WTC11 (cell line): ENCODE measurements at regions not wholly inside any gene's neighbourhood (a gene's known extent, or its start where the extent isn't known, plus 50 kb on each side); places are given as distances from the start of the nearest gene placed in this dataset.

Source experiments
- CREB1 ChIP-seq: sonication (generic); formaldehyde crosslinking; IDR thresholded peaks from 2 replicates; pipeline ENCODE4 v1.8.0; 2023; ENCODE audit warnings: mild to moderate bottlenecking, missing genetic modification reagents
- E2F1 ChIP-seq: sonication (generic); formaldehyde crosslinking; IDR thresholded peaks from 2 replicates; pipeline ENCODE4 v1.8.0; 2022; ENCODE audit warnings: mild to moderate bottlenecking, missing genetic modification reagents
- JAZF1 ChIP-seq: fragments of 250-450 bp; sonication (Bioruptor Pico); IDR thresholded peaks from 2 replicates; pipeline ENCODE4 v1.9.0; 2021; ENCODE audit warnings: moderate library complexity, mild to moderate bottlenecking, inconsistent platforms
- MXD4 ChIP-seq: fragments of 250-450 bp; sonication (Bioruptor Pico); IDR thresholded peaks from 2 replicates; pipeline ENCODE4 v1.8.0; 2021; ENCODE audit warnings: mild to moderate bottlenecking, moderate library complexity, borderline replicate concordance
- RORB ChIP-seq: fragments of 250-450 bp; sonication (Bioruptor Pico); IDR thresholded peaks from 2 replicates; pipeline ENCODE4 v1.9.0; 2021; ENCODE audit warnings: mild to moderate bottlenecking
- STAT6 ChIP-seq: sonication (generic); formaldehyde crosslinking; conservative IDR thresholded peaks from 2 replicates; pipeline ENCODE4 v1.8.1; 2023; ENCODE audit warnings: mild to moderate bottlenecking, low read depth, missing genetic modification reagents, moderate library complexity
- ZNF219 ChIP-seq: sonication (generic); formaldehyde crosslinking; IDR thresholded peaks from 2 replicates; pipeline ENCODE4 v1.8.0; 2023; ENCODE audit warnings: missing genetic modification reagents, mild to moderate bottlenecking, borderline replicate concordance
- TF ChIP-seq, protein P1 (sequence below): fragments of 200-600 bp; IDR thresholded peaks from 2 replicates; pipeline ENCODE4 v1.8.0; 2022; ENCODE audit warnings: antibody characterized with exemption
- TF ChIP-seq, protein P2 (sequence below): sonication (generic); formaldehyde crosslinking; IDR thresholded peaks from 2 replicates; pipeline ENCODE4 v1.8.1; 2022; ENCODE audit warnings: mild to moderate bottlenecking, missing genetic modification reagents, moderate library complexity, borderline replicate concordance

DNA sequence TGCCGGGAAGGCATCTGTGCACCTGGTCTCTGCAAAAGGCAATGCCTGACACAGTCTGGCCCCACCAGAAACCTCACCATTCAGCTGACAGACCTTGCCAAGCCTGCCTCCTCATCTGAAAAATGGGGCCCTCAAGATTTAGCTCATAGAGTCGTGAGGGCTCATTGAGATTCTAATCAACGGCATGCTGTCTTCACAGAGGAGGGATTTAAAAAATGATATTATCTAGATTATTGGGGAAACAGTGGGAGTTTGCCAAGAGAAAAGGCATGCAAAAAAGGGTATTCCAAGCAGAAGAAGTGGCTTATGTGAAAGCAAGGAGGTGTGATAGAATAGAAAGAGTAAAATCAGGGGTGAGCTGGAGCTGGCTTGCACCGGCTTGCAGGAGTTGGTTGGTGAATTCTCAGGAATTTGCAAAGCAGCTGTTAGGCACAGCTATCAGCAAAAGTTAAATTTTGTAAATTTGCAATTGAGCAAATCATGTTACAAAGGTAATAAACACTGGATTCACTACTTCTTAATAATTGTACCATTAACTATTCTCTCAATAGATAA is 91.7 kb upstream of the WNT4 start:
- no peak for TF ChIP-seq JAZF1 (CRISPR knock-in tag)
- TF ChIP-seq, protein P1, sequence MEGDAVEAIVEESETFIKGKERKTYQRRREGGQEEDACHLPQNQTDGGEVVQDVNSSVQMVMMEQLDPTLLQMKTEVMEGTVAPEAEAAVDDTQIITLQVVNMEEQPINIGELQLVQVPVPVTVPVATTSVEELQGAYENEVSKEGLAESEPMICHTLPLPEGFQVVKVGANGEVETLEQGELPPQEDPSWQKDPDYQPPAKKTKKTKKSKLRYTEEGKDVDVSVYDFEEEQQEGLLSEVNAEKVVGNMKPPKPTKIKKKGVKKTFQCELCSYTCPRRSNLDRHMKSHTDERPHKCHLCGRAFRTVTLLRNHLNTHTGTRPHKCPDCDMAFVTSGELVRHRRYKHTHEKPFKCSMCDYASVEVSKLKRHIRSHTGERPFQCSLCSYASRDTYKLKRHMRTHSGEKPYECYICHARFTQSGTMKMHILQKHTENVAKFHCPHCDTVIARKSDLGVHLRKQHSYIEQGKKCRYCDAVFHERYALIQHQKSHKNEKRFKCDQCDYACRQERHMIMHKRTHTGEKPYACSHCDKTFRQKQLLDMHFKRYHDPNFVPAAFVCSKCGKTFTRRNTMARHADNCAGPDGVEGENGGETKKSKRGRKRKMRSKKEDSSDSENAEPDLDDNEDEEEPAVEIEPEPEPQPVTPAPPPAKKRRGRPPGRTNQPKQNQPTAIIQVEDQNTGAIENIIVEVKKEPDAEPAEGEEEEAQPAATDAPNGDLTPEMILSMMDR, result no peak
- no peak for TF ChIP-seq STAT6 (CRISPR knock-in tag)
- TF ChIP-seq RORB (CRISPR knock-in tag), result no peak
- TF ChIP-seq, protein P2, sequence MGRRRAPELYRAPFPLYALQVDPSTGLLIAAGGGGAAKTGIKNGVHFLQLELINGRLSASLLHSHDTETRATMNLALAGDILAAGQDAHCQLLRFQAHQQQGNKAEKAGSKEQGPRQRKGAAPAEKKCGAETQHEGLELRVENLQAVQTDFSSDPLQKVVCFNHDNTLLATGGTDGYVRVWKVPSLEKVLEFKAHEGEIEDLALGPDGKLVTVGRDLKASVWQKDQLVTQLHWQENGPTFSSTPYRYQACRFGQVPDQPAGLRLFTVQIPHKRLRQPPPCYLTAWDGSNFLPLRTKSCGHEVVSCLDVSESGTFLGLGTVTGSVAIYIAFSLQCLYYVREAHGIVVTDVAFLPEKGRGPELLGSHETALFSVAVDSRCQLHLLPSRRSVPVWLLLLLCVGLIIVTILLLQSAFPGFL, result no peak
- no peak for TF ChIP-seq MXD4 (CRISPR knock-in tag)
- TF ChIP-seq CREB1, result no peak
- TF ChIP-seq ZNF219 (CRISPR knock-in tag), result no peak
- no peak for TF ChIP-seq E2F1 (CRISPR knock-in tag)
